ENCODE measurements at regions not wholly inside any gene's neighbourhood (a gene's known extent, or its start where the extent isn't known, plus 50 kb on each side); places are given as distances from the start of the nearest gene placed in this dataset.

GRCh38 chr3:78519281-78519680 is 1248.5 kb downstream of the ROBO1 start:
- Mint-ChIP-seq H3K27me3 (ENCODE audit: low read depth) (no peaks in the 10 kb centered on the region), H3K27ac (no peak overlapping the region), H3K4me3 (no peak overlapping the region), H3K4me1 (peaks cover 25% of the 10 kb centered on the region), H3K9me3 (peaks cover 7% of the 10 kb centered on the region), H3K36me3 (no peaks in the 10 kb centered on the region)
- no peak for DNase-seq (ENCODE audit: low spot score in 2 of 2, unreplicated experiment in 2 of 2)
- TF ChIP-seq CTCF (IDR thresholded peaks at IDR 0.05; ENCODE audit: unreplicated experiment) = no peak

GRCh38 chr3:78529601-78530000 is 1238.2 kb downstream of the ROBO1 start:
- H3K4me1 Mint-ChIP-seq = no peaks in the 10 kb centered on the region
- no peaks in the 10 kb centered on the region for H3K27me3 Mint-ChIP-seq (ENCODE audit: low read depth)
- H3K27ac Mint-ChIP-seq = no peak overlapping the region
- H3K4me3 Mint-ChIP-seq = no peak overlapping the region
- TF ChIP-seq CTCF (IDR thresholded peaks at IDR 0.05; ENCODE audit: unreplicated experiment) = no peak
- no peak for DNase-seq (ENCODE audit: low spot score in 2 of 2, unreplicated experiment in 2 of 2)
- H3K9me3 Mint-ChIP-seq = peaks cover 12% of the 10 kb centered on the region
- H3K36me3 Mint-ChIP-seq = no peaks in the 10 kb centered on the region

DNA sequence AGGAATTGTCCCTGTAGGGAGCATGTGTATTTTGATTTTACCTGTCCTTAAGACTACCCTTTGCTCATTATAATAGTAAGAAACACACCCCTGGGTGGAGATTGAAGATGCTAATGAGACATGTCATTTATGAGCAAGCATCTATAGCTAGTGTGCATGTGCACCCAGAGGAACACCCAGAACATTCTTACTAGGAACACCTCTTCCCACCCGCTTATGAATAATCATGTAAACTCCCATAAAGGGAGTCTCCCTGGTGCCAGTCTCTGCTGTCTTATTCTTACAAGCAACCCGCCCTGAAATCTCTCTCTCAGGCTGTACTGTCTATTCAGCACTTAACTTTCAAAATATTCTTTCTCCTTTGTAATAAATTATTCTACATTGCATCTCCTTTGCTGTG is 1227.3 kb downstream of the ROBO1 start:
- Mint-ChIP-seq H3K27ac (no peak overlapping the region), H3K9me3 (peaks cover 15% of the 10 kb centered on the region), H3K27me3 (ENCODE audit: low read depth) (no peaks in the 10 kb centered on the region), H3K36me3 (no peaks in the 10 kb centered on the region), H3K4me1 (no peaks in the 10 kb centered on the region), H3K4me3 (no peak overlapping the region)
- no peak for TF ChIP-seq CTCF (IDR thresholded peaks at IDR 0.05; ENCODE audit: unreplicated experiment)
- no peak for DNase-seq (ENCODE audit: low spot score in 2 of 2, unreplicated experiment in 2 of 2)

GRCh38 chr3:78545827-78546226 is 1222.0 kb downstream of the ROBO1 start:
- Mint-ChIP-seq H3K36me3 (peaks cover 2% of the 10 kb centered on the region), H3K4me1 (no peaks in the 10 kb centered on the region), H3K27me3 (ENCODE audit: low read depth) (no peaks in the 10 kb centered on the region), H3K9me3 (peaks cover 23% of the 10 kb centered on the region), H3K27ac (no peak overlapping the region), H3K4me3 (no peak overlapping the region)
- TF ChIP-seq CTCF (IDR thresholded peaks at IDR 0.05; ENCODE audit: unreplicated experiment) = no peak
- no peak for DNase-seq (ENCODE audit: low spot score in 2 of 2, unreplicated experiment in 2 of 2)

All from mesothelial cell of epicardium (in vitro differentiated cells).